HepG2 (cell line): ENCODE measurements at regions not wholly inside any gene's neighbourhood (a gene's known extent, or its start where the extent isn't known, plus 50 kb on each side); places are given as distances from the start of the nearest gene placed in this dataset.

Experiments used
- CTCF ChIP-seq: sonication (generic); formaldehyde crosslinking; IDR thresholded peaks from 2 replicates; pipeline ENCODE4 v1.5.0; 2020; ENCODE audit warnings: mild to moderate bottlenecking, missing genetic modification reagents, moderate library complexity
- JUN ChIP-seq: sonication (generic); formaldehyde crosslinking; IDR thresholded peaks from 2 replicates; pipeline ENCODE4 v1.4.0; 2020; ENCODE audit warnings: mild to moderate bottlenecking, missing genetic modification reagents
- LCORL ChIP-seq, 2 experiments: fragments of 450-650 bp in 1 of 2; sonication (generic) in 1 of 2; formaldehyde crosslinking in 1 of 2; IDR thresholded peaks; 2 replicates each; pipeline versions ENCODE4 v1.5.0 to v1.6.1; 2017 to 2020; ENCODE audit warnings: antibody characterized with exemption in 1 of 2, missing genetic modification reagents in 1 of 2
- PHF20 ChIP-seq: sonication (generic); formaldehyde crosslinking; IDR thresholded peaks from 2 replicates; pipeline ENCODE4 v1.5.0; 2020; ENCODE audit warnings: mild to moderate bottlenecking, missing genetic modification reagents
- ZNF547 ChIP-seq: sonication (generic); formaldehyde crosslinking; IDR thresholded peaks from 2 replicates; pipeline ENCODE4 v1.5.1; 2020; ENCODE audit warnings: mild to moderate bottlenecking, missing genetic modification reagents

DNA sequence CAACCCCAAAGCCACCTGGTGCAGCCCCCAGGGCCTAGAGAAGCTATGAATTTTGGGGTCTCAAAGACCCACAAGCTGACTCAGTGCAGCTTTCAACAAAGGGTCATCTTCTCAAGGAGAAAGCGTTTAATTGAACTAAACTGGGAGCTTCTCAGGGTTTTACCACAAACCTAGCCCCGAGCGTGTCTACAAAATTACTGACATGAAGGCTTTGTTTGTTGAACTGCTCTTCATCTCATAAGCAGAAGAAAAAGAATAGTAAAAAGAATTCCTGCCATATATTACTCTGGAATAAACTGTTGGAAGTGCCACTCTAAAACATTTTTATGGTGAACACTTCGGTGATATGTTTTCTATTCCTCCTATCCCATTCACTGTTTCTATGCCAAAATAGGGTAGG lies 50.8 kb upstream of the INCENP start:
- no peak for TF ChIP-seq LCORL (IDR thresholded peaks at IDR 0.05)
- TF ChIP-seq LCORL (CRISPR knock-in tag; IDR thresholded peaks at IDR 0.05): no peak
- TF ChIP-seq PHF20 (CRISPR knock-in tag): no peak
- TF ChIP-seq ZNF547 (CRISPR knock-in tag): no peak
- no peak for TF ChIP-seq CTCF (CRISPR knock-in tag)
- no peak for TF ChIP-seq JUN (CRISPR knock-in tag)
